GM18909 (cell line): ENCODE measurements at regions not wholly inside any gene's neighbourhood (a gene's known extent, or its start where the extent isn't known, plus 50 kb on each side); places are given as distances from the start of the nearest gene placed in this dataset.
"Not testable (repeated sequence)": the region's sequence is repeated elsewhere in the genome, so short reads cannot be mapped to it uniquely, and the experiment has no call there.

Experiments
- ATAC-seq: cut with Tn5 transposase; IDR thresholded peaks from one replicate; pipeline ENCODE4 v1.9.1; 2021; ENCODE audit warnings: mild to moderate bottlenecking; ENCODE audit not compliant: unreplicated experiment, poor library complexity

- no peak for ATAC-seq
Observed at GRCh38 chr7:51369746-51370145, 53.1 kb upstream of the COBL start.

- not testable (repeated sequence) for ATAC-seq
Observed at GRCh38 chr7:51369228-51369627, 52.6 kb upstream of the COBL start.

GRCh38 chr7:51368334-51368733, 51.7 kb upstream of the COBL start:
- no peak for ATAC-seq

GRCh38 chr7:51367614-51367968, 51.0 kb upstream of the COBL start:
- no peak for ATAC-seq

- peak; percentile 79 for ATAC-seq
Observed at GRCh38 chr7:51366930-51367613, 50.5 kb upstream of the COBL start.
